Stimulated activated CD4-positive, alpha-beta T cell treated with anti-CD3 and anti-CD28 coated beads, Interleukin-1b, Interleukin-23, amount 100 ng/mL, for 48 hours (primary cell): ENCODE measurements at regions not wholly inside any gene's neighbourhood (a gene's known extent, or its start where the extent isn't known, plus 50 kb on each side); places are given as distances from the start of the nearest gene placed in this dataset.

Experiments
- DNase-seq: peaks from one replicate; pipeline ENCODE4 v3.0.0-alpha.2; 2020

GRCh38 chr9:106625259-106625789 lies 237.6 kb upstream of the ZNF462 start:
- DNase-seq, result no peak

DNA sequence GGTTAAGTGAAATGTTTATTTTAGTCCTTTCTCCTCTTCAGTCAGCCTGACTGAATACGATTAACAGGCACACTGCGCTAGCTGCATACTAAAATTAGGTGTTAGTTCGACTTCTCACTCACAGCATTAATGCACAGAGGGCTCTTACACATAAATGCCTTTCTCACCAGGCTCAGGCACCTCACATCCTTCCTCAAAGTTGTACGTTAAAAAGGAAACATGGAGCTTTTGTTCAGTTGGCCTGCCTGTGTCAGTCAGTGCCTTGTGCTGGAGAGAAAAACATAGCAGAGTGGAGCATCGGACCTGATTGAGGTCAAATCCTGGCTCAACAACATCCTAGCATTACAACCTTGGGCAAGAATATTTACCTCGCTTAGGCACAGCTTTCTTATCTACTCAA lies 236.0 kb upstream of the ZNF462 start:
- no peak for DNase-seq

- DNase-seq, result no peak
Observed at GRCh38 chr9:106632621-106633020, 230.3 kb upstream of the ZNF462 start.

DNA sequence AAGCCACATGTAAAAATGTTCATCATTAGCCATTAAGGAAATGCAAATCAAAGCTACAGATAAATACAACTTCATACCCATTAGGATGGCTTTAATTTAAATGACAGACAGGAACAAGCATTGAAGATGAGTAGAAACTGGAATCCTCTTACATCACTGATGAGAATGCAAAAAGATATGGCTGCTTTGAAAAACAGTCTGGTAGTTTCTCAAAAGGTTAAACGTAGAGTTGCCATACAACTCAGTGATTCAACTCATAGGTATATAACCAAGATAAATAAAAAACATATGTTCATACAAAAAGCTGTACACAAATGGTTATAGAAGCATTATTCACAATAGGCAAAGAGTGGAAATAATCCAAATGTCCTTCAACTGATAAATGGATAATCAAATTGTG lies 228.8 kb upstream of the ZNF462 start:
- no peak for DNase-seq

DNA sequence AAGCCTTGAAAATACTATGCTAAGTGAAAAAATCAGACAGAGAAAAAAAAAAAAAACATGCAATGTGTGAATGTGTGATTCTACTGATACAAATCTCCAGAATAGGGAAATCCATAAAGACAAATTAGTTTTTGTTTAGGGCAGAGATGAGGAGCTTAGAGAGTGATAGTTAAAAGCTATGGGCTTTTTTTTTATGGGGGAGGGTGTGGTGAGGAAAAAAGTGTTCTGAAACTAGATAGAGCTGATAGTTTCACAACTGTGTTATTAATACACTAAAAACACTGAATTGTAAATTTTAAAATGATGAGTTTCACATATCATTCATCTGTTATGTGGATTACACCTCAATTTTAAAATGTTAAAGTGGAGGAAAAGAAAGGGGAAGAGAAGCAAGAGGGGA lies 228.3 kb upstream of the ZNF462 start:
- DNase-seq, result no peak

DNA sequence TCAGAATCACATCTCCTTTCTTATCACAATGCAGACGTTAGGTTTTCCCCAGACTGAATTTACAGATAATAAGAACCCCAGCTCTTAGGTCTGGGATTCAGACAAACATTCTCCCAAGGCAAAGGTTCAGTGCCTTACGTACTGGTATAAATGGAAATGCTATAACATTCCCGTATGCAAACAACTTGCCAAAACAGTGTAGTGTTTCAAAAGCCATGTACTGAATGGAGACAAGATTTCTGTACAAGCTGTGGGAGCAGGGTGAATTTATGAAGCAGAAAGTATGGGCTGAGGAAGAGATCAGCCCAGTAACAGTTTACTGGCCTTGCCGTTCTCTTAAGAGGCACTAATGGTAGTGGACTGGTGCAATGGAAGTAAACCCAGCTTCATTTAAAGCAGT lies 225.5 kb upstream of the ZNF462 start:
- DNase-seq, result no peak

- no peak for DNase-seq
Observed at GRCh38 chr9:106639873-106640568, 222.9 kb upstream of the ZNF462 start.

GRCh38 chr9:106643211-106643930 lies 219.6 kb upstream of the ZNF462 start:
- no peak for DNase-seq

- DNase-seq, result no peak
Observed at GRCh38 chr9:106644661-106645060, 218.3 kb upstream of the ZNF462 start.

DNA sequence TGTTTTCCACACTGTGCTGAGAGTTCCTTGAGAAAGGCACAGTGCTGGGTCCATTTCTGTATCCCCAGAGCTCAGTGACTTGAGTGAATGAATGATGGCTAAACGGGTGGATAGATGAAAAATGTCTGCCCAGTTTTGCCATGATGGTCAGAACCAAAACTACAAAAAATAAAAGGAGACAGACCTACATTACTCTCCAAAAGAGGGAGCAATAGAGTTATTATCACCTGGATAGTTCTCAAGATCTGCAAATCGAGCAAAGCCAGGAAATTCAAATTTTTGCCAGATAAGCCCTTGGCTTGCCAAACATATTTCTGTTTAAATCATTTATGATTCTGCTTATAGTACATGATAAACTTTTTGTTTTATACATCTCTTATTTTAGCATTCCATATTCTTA lies 214.2 kb upstream of the ZNF462 start:
- DNase-seq, result no peak

DNA sequence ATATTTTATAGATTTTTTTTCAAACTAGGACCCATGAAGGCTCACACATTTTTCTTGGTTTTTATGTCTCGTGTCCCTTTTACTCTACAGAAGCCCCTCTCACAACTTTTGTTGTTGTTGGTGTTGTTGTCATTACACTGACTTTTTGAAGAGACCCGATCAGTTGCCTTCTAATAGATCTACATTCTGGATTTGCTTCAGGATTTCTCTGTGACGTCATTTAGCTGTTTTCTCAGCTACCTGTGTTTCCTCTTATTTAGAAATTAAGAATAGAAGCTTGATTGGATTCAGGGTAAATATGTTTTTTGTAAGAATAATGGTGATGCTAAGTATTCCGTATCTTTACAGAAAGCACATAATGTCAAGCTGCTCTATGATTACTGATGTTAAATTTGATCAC lies 213.3 kb upstream of the ZNF462 start:
- no peak for DNase-seq

DNA sequence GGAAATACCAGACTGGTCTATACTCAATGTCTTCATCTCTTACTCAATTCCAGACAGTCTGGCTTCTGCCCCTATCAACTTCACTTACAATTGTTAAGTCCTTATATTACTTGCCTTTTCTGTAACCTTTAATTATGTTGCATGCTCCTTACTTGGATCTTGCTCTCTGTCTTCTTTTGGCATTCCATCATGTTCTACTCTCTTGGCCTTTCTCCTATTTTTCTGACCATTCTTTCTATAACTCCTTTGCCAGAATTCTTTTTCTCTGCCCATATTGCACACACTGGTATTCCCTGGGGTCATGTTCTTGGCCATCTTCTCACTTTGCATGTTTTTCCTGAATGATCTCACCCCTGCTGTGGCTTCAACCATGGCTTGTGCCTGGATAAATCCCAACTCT lies 209.8 kb upstream of the ZNF462 start:
- no peak for DNase-seq

DNA sequence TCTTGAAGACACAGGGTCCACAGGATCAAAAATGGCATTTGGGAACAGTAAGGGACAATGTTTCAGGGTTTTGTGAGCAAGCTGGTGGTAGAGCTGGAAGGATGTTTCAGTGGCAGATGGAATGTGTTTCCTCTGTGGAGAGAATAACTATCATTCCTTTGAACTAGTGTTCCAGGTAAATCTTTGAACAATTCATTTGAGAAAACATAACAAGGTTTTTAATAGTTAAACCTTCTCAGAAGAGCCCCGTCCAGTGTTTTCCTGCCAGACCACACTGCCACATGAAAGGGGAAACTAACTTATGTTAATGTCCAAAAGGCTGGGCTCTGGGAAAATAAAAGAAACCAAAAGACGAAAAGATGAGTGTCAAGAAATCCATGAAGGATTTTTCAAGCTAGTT lies 207.0 kb upstream of the ZNF462 start:
- DNase-seq, result no peak

DNA sequence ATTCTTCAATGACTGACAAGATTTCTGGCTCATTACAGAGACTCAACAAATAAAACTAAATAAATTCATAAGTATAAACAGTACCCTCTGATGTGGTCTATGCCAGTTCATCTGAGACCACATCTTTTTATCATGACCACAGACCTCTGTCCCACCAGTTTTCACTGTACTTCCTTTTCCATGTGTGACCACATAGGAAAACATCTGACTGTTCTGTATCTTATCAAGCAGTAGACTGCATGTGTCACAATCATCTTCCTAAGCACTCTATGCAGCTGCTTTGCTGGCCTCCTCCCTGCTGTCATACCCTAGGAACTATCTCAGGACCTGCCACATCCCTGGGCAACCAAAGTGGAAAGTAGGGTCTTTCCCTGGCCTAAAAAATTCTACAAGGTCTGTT lies 205.0 kb upstream of the ZNF462 start:
- DNase-seq, result no peak

- DNase-seq, result no peak
Observed at GRCh38 chr9:106668534-106668933, 194.4 kb upstream of the ZNF462 start.

DNA sequence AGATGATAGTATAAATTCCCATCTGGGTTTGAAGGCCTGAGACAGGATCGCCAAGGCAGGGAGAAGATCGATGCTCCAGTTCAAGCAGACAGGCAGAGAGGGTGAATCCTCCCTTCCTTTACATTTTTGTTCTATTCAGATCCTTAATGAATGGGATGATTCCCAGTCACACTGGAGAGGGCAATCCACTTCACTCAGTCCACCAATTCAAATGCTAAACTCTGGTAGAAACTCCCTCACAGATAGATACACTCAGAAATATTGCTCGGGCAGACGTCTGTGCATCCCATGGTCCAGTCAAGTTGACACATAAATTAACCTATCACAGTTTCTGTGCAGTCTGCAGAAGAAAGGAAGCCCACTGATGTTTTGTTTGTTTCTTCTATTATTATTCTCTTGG lies 193.1 kb upstream of the ZNF462 start:
- no peak for DNase-seq

DNA sequence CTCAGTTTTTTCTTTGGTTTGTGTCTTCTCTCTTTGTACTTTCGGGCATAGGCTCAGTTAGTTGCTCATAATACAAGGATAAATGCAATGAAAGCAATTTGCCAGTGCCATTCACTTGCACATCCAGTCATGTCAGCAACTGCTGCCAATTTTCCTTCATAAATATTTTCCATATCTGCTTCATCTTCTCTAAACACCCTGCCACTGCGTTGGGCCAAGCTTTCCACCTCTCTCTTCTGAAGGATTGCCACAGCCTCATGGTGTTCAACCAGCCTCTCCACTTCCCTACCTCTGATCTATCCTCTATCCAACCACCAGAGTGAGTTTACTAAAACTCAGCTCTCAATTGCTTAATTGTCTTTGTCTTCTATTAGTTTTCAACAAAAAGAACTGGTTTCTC lies 192.5 kb upstream of the ZNF462 start:
- no peak for DNase-seq

- DNase-seq, result no peak
Observed at GRCh38 chr9:106675780-106676179, 187.2 kb upstream of the ZNF462 start.

- DNase-seq, result no peak
Observed at GRCh38 chr9:106677374-106677773, 185.6 kb upstream of the ZNF462 start.

GRCh38 chr9:106677830-106678229 lies 185.1 kb upstream of the ZNF462 start:
- DNase-seq, result no peak

DNA sequence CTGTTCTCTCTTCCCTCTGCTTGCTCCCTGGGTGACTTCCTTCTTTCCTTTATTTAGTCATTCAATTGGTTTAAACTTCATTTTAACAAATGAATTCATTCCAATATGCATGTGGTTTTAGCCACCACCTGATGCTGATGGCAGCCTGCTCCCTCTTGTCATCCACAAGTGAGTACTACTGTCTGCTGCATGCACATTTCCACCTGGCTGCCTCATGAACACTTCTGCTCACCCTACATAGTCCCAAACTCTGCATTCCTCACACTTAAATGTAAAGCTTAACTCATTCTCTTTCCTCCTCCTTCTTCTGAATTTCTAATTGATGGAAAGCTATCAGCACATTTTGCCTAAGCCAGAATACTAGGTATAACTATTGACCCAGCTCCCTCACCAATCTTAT lies 184.7 kb upstream of the ZNF462 start:
- DNase-seq, result no peak

GRCh38 chr9:106682420-106682819 lies 180.5 kb upstream of the ZNF462 start:
- DNase-seq, result no peak

DNA sequence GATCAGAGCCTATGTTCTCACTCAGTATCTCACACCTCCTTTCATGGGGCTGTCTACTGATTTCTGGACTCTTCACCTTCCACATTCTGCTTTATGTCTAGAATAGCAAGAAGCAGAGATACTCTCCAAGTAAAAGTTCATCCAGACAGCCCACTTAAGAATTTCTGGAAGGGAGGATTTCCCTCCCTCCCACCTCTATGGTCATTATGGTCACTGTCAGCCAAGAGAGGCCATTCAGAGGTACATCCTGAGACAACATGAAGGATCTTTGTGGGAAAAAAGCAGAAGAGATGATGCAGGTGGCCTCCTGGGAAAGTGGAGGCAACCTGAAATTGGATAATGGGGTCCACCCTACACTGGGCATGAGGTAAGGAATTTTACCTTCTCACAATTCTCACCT lies 179.5 kb upstream of the ZNF462 start:
- DNase-seq, result no peak

DNA sequence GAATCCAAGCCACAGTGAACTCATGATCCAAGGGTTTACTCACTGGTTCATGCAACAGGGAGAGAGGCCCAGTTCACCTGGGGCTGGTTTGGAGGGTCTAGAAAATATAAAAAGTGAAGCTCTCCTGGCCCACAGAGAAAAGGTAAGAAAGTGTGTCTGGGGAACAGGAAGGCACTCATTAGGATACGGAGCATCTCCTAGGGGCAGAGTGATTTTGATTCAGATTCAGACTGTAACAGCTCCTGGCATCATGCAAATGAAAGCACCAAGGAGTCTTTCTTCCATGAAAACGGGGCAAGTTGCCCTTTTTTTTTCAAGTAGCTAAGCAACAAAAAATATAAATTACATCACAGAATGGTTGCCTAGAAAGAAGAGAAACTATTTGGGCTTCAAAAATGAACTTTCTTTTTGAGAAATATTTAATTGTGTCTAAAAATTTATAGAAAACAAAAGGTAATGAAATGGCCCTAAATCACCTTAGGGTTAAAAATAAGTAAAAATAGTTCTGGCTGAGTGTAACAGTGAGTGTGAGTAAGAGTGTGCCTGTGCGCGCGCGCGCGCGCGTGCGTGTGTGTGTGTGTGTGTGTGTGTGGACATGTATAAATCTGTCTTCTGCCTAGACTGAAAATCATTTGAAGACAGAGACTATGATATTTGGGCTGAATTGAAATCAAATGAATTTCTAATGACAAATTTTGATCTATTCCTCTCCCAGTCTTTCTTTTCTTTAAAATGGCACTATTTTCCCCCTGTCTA lies 177.8 kb upstream of the ZNF462 start:
- DNase-seq, result no peak
